PC-3 (cell line): ENCODE measurements at regions not wholly inside any gene's neighbourhood (a gene's known extent, or its start where the extent isn't known, plus 50 kb on each side); places are given as distances from the start of the nearest gene placed in this dataset.
A peak's percentile ranks its signal among the peaks of the same experiment; 100 is the strongest.

ENCODE experiments used
- ATAC-seq: fragments of 200-7000 bp; cut with Tn5 transposase; 2 replicates; pipeline ENCODE4 v1.9.1; 2020; ENCODE audit warnings: mild to moderate bottlenecking, moderate library complexity
- BruUV-seq: library from RNA; stranded (reverse); fragments of 400-500 nt; replicated peaks from 2 replicates; lab custom pipeline; 2021; lab: Mats Ljungman, UMichigan
- CTCF ChIA-PET: fragments of 300-600 bp; sonication (Branson Sonifier 250); formaldehyde crosslinking; loops from one replicate; lab custom pipeline; 2022; ENCODE audit warnings: antibody characterized with exemption; lab: Charles Lee
- POLR2A ChIA-PET: fragments of 300-600 bp; sonication (Branson Sonifier 250); formaldehyde crosslinking; loops from one replicate; lab custom pipeline; 2022; ENCODE audit warnings: antibody characterized with exemption; ENCODE audit not compliant: unreplicated experiment; lab: Charles Lee
- DNase-seq: peaks from one replicate; pipeline ENCODE4 v3.0.0-alpha.2; 2015
- H2AFZ ChIP-seq: fragments of 300-600 bp; sonication (generic); 2 replicates; pipeline ENCODE4 v1.6.0; 2016; ENCODE audit warnings: antibody characterized with exemption, low read length
- H3F3A ChIP-seq: fragments of 300-600 bp; sonication (generic); one replicate; pipeline ENCODE4 v1.6.0; 2017; ENCODE audit warnings: antibody characterized with exemption, low read length, control low read depth, mild to moderate bottlenecking; ENCODE audit not compliant: unreplicated experiment
- H3K27ac ChIP-seq: fragments of 300-600 bp; sonication (generic); 2 replicates; pipeline ENCODE4 v1.5.1; 2016; ENCODE audit warnings: mild to moderate bottlenecking, low read length
- H3K27me3 ChIP-seq: fragments of 300-600 bp; sonication (generic); 2 replicates; pipeline ENCODE4 v1.6.1; 2016; ENCODE audit warnings: low read length, mixed read lengths
- H3K36me3 ChIP-seq: fragments of 300-600 bp; sonication (generic); 2 replicates; pipeline ENCODE4 v1.6.1; 2016; ENCODE audit warnings: low read depth, mixed run types, low read length, mixed read lengths
- H3K4me1 ChIP-seq: fragments of 300-600 bp; sonication (generic); 2 replicates; pipeline ENCODE4 v1.5.1; 2016; ENCODE audit warnings: low read length; ENCODE audit not compliant: insufficient read depth
- H3K4me2 ChIP-seq: fragments of 300-600 bp; sonication (generic); 2 replicates; pipeline ENCODE4 v1.6.0; 2016; ENCODE audit warnings: low read length
- H3K4me3 ChIP-seq: fragments of 300-600 bp; sonication (generic); 2 replicates; pipeline ENCODE4 v1.5.1; 2016; ENCODE audit warnings: mild to moderate bottlenecking, low read length, mixed read lengths
- H3K79me2 ChIP-seq: fragments of 300-600 bp; sonication (generic); 2 replicates; pipeline ENCODE4 v1.6.1; 2017; ENCODE audit warnings: low read length, mixed read lengths
- H3K9ac ChIP-seq: fragments of 300-600 bp; sonication (generic); 2 replicates; pipeline ENCODE4 v1.6.0; 2016; ENCODE audit warnings: mild to moderate bottlenecking, low read length
- H3K9me2 ChIP-seq: fragments of 300-600 bp; sonication (generic); replicated peaks from 2 replicates; pipeline ENCODE4 v1.6.1; 2016; ENCODE audit warnings: mixed run types, low read length, mixed read lengths
- H3K9me3 ChIP-seq: fragments of 300-600 bp; sonication (generic); 2 replicates; pipeline ENCODE4 v1.6.1; 2016; ENCODE audit warnings: low read length, mixed read lengths
- H4K20me1 ChIP-seq: fragments of 300-600 bp; sonication (generic); 2 replicates; pipeline ENCODE4 v1.6.1; 2016; ENCODE audit warnings: low read length, mixed read lengths
- CTCF ChIP-seq: fragments of 300-600 bp; sonication (generic); conservative IDR thresholded peaks from 2 replicates; pipeline ENCODE4 v1.5.1; 2017; ENCODE audit warnings: antibody characterized with exemption, low read depth, mild to moderate bottlenecking, low read length
- EZH2 ChIP-seq: fragments of 300-600 bp; sonication (generic); IDR thresholded peaks from one replicate; pipeline ENCODE4 v1.6.1; 2017; ENCODE audit warnings: antibody characterized with exemption, mild to moderate bottlenecking, low read length; ENCODE audit not compliant: unreplicated experiment
- EZH2phosphoT487 ChIP-seq: fragments of 300-600 bp; sonication (generic); IDR thresholded peaks from 2 replicates; pipeline ENCODE4 v1.6.1; 2018; ENCODE audit warnings: mild to moderate bottlenecking, antibody characterized with exemption, low read length, borderline replicate concordance
- intact Hi-C: fragments of 100-400 bp; cut with micrococcal nuclease; formaldehyde crosslinking; loops from 2 replicates; pipeline ENCODE4 v1.9.0; 2023

DNA sequence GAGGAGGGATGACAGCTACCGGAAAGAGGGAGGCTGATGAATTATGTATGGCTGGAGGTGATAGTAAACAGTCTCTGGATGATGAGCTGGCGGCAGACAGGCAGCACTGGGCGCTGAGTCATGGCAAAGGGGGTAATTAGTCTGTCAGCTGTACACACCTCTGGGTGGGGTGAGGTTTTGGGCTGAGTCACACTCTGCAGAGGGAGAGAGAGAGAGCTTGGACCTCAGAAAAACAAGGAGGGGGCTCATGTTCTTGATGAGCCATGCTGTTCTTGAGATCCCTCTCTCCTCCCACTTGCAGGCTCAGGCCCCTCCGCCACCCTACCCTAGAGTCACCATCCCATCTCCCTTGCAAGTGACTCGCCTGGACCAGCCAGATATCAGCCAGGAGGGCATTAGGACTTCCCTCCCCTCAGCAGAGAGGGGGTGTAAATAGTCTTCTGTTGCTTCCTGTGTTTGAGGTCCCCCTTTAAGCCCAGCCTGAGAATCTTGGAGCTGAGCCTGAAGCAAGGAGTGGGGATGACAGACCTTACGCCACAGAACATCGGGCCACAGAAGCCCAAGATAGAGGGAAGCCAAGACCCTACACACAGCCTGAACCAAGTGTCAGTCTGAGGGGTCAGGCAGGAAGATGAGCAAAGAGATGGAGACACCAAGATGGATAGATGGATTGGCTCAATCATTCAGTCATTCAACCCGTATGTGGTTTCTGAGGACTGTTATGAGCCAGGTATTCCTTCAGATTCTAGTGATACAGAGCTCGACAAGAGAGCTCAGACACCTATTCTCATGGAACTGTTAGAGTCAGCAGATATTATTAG lies 383.2 kb upstream of the CCL2 start:
- TF ChIP-seq EZH2, result no peak
- TF ChIP-seq CTCF, result no peak
- TF ChIP-seq EZH2phosphoT487, result no peak
- ChIA-PET CTCF (no interaction called here), POLR2A (no interaction called here)

GRCh38 chr17:33873201-33873617 lies 381.9 kb upstream of the CCL2 start:
- H3K79me2 ChIP-seq, result no peaks in the 10 kb centered on the region
- DNase-seq (no peak), ATAC-seq (no peak)
- H3F3A ChIP-seq, result no peaks in the 10 kb centered on the region
- H3K27me3 ChIP-seq, result no peaks in the 10 kb centered on the region
- intact Hi-C loops, result no loop called here
- POLR2A ChIA-PET, result no interaction called here
- no peak for TF ChIP-seq EZH2
- no peak for TF ChIP-seq EZH2phosphoT487
- no peak for TF ChIP-seq CTCF
- no peak overlapping the region for H3K9ac ChIP-seq
- no TSS peak for BruUV-seq
- no peaks in the 10 kb centered on the region for H3K36me3 ChIP-seq
- H3K4me1 ChIP-seq, result no peaks in the 10 kb centered on the region
- no peaks in the 10 kb centered on the region for H3K9me3 ChIP-seq
- H2AFZ ChIP-seq, result no peak overlapping the region
- no peak overlapping the region for H3K4me3 ChIP-seq
- no peak overlapping the region for H3K27ac ChIP-seq
- H4K20me1 ChIP-seq, result no peaks in the 10 kb centered on the region
- H3K9me2 ChIP-seq, result no peaks in the 10 kb centered on the region
- H3K4me2 ChIP-seq, result no peak overlapping the region
- CTCF ChIA-PET, result no interaction called here

More for the DNA sequence above, 383.2 kb upstream of the CCL2 start:
- ATAC-seq, result no peak
- H3K4me3 ChIP-seq, result no peak overlapping the region
- no peaks in the 10 kb centered on the region for H4K20me1 ChIP-seq
- H3K9me3 ChIP-seq, result no peaks in the 10 kb centered on the region
- no peaks in the 10 kb centered on the region for H3K36me3 ChIP-seq
- H3F3A ChIP-seq, result no peaks in the 10 kb centered on the region
- H2AFZ ChIP-seq, result no peak overlapping the region
- no peaks in the 10 kb centered on the region for H3K4me1 ChIP-seq
- no peaks in the 10 kb centered on the region for H3K9me2 ChIP-seq
- intact Hi-C loops, result no loop called here
- no peak overlapping the region for H3K27ac ChIP-seq
- BruUV-seq, result no TSS peak
- peak; percentile 23 for DNase-seq
- no peak overlapping the region for H3K9ac ChIP-seq
- H3K79me2 ChIP-seq, result no peaks in the 10 kb centered on the region
- no peaks in the 10 kb centered on the region for H3K27me3 ChIP-seq
- no peak overlapping the region for H3K4me2 ChIP-seq

- H3K4me3 ChIP-seq, result no peak overlapping the region
- no peaks in the 10 kb centered on the region for H3K9me2 ChIP-seq
- H3K79me2 ChIP-seq, result no peaks in the 10 kb centered on the region
- H3K27me3 ChIP-seq, result no peaks in the 10 kb centered on the region
- POLR2A ChIA-PET, result no interaction called here
- DNase-seq (no peak), ATAC-seq (no peak)
- no peaks in the 10 kb centered on the region for H3K36me3 ChIP-seq
- TF ChIP-seq EZH2 (no peak), CTCF (no peak)
- H3F3A ChIP-seq, result no peaks in the 10 kb centered on the region
- no peaks in the 10 kb centered on the region for H3K9me3 ChIP-seq
- H3K27ac ChIP-seq, result no peak overlapping the region
- no peak overlapping the region for H3K9ac ChIP-seq
- H2AFZ ChIP-seq, result no peak overlapping the region
- no TSS peak for BruUV-seq
- H4K20me1 ChIP-seq, result no peaks in the 10 kb centered on the region
- CTCF ChIA-PET, result no interaction called here
- intact Hi-C loops, result no loop called here
- H3K4me1 ChIP-seq, result no peaks in the 10 kb centered on the region
- H3K4me2 ChIP-seq, result no peak overlapping the region
Measured at GRCh38 chr17:33874617-33875060, 380.4 kb upstream of the CCL2 start.
